ENCODE measurements at regions not wholly inside any gene's neighbourhood (a gene's known extent, or its start where the extent isn't known, plus 50 kb on each side); places are given as distances from the start of the nearest gene placed in this dataset.

DNA sequence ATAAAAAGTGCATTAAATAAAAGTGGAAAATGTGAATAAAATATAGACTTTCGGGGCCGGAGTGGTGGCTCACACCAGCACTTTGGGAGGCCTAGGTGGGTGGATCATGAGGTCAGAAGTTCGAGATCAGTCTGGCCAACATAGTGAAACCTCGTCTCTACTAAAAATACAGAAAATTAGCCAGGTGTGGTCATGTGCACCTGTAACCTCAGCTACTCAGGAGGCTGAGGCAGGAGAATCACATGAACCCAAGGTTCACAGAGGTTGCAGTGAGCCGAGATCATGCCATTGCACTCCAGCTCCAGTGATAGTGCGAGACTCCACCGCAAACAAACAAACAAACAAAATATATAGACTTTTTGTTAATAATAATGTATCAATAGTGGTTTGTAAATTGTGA is 293.6 kb upstream of the TRAM1L1 start:
- H3K27ac ChIP-seq, result no peak overlapping the region
- DNase-seq, result no peak
- no peak overlapping the region for H3K4me3 ChIP-seq
- no peaks in the 10 kb centered on the region for H3K9me3 ChIP-seq
- no peaks in the 10 kb centered on the region for H3K36me3 ChIP-seq
- H3K4me1 ChIP-seq, result no peaks in the 10 kb centered on the region
- no peaks in the 10 kb centered on the region for H3K27me3 ChIP-seq
- TF ChIP-seq, protein P1, sequence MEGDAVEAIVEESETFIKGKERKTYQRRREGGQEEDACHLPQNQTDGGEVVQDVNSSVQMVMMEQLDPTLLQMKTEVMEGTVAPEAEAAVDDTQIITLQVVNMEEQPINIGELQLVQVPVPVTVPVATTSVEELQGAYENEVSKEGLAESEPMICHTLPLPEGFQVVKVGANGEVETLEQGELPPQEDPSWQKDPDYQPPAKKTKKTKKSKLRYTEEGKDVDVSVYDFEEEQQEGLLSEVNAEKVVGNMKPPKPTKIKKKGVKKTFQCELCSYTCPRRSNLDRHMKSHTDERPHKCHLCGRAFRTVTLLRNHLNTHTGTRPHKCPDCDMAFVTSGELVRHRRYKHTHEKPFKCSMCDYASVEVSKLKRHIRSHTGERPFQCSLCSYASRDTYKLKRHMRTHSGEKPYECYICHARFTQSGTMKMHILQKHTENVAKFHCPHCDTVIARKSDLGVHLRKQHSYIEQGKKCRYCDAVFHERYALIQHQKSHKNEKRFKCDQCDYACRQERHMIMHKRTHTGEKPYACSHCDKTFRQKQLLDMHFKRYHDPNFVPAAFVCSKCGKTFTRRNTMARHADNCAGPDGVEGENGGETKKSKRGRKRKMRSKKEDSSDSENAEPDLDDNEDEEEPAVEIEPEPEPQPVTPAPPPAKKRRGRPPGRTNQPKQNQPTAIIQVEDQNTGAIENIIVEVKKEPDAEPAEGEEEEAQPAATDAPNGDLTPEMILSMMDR (IDR thresholded peaks at IDR 0.05), result no peak
- no peak for TF ChIP-seq POLR2A (IDR thresholded peaks at IDR 0.05)

DNA sequence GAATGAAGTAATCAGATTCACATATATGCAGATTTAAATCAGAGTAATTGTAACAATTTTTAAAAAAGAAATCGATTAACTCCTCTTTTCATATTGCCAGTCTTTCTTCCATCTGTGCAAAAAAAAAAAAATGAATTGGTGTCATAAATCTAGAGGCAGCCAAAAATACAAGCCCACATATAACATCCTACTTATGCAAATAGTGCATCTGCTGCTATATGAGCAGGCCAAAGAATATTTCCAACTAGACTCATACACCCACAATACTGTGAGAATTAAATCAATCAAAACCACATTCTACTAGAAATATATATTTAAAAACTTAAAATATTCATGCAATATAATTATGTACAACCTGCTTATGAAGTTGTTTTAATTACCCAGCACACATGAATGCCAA is 298.1 kb upstream of the TRAM1L1 start:
- H3K36me3 ChIP-seq, result no peaks in the 10 kb centered on the region
- TF ChIP-seq POLR2A (IDR thresholded peaks at IDR 0.05), result no peak
- TF ChIP-seq, protein P1 (IDR thresholded peaks at IDR 0.05), result no peak
- no peak overlapping the region for H3K4me3 ChIP-seq
- no peaks in the 10 kb centered on the region for H3K27me3 ChIP-seq
- no peak for DNase-seq
- no peaks in the 10 kb centered on the region for H3K9me3 ChIP-seq
- H3K4me1 ChIP-seq, result no peaks in the 10 kb centered on the region
- H3K27ac ChIP-seq, result no peak overlapping the region

DNA sequence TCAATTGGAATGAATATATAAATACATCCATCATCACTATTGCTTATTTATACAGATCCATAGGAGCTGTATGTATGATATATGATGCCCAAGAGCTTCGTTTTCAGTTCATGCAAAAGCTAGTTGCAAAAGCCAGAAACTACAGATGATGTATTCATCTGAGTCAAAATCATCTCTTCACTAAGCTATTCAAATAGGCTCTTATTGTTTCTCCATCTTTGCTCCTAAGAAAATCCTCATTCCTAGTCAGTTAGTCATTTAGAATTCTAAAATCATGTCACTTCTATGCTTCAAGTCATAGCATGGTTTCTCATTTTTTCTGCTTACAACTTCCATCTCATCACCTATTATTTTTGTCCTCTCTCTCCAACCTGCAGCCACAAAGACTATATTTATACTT is 300.1 kb upstream of the TRAM1L1 start:
- Histone ChIP-seq H3K36me3 (no peaks in the 10 kb centered on the region), H3K4me3 (no peak overlapping the region), H3K9me3 (no peaks in the 10 kb centered on the region), H3K27me3 (no peaks in the 10 kb centered on the region), H3K27ac (no peak overlapping the region), H3K4me1 (no peaks in the 10 kb centered on the region)
- no peak for DNase-seq
- TF ChIP-seq, protein P1 (IDR thresholded peaks at IDR 0.05), result no peak
- no peak for TF ChIP-seq POLR2A (IDR thresholded peaks at IDR 0.05)

DNA sequence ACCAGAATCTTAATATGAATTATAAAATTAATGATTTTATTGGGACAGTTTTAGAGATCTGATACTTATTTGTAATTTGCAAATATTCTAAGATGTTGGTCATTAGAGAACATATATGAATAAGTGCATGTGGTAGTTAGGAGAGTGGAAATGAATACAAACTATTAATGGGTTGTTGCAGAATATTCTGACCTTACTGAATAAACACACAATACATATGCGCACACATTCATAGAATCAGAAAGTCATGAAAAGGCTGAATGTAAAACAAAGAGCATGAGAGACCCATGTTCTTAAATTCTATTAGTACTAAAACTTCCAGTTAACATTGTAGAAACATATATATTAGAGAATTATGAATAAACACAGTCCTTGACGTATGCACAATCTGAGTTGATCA is 301.7 kb upstream of the TRAM1L1 start:
- H3K27ac ChIP-seq, result no peak overlapping the region
- H3K4me3 ChIP-seq, result no peak overlapping the region
- no peaks in the 10 kb centered on the region for H3K36me3 ChIP-seq
- no peak for DNase-seq
- no peaks in the 10 kb centered on the region for H3K27me3 ChIP-seq
- no peaks in the 10 kb centered on the region for H3K4me1 ChIP-seq
- no peaks in the 10 kb centered on the region for H3K9me3 ChIP-seq
- no peak for TF ChIP-seq POLR2A (IDR thresholded peaks at IDR 0.05)
- TF ChIP-seq, protein P1 (IDR thresholded peaks at IDR 0.05), result no peak

DNA sequence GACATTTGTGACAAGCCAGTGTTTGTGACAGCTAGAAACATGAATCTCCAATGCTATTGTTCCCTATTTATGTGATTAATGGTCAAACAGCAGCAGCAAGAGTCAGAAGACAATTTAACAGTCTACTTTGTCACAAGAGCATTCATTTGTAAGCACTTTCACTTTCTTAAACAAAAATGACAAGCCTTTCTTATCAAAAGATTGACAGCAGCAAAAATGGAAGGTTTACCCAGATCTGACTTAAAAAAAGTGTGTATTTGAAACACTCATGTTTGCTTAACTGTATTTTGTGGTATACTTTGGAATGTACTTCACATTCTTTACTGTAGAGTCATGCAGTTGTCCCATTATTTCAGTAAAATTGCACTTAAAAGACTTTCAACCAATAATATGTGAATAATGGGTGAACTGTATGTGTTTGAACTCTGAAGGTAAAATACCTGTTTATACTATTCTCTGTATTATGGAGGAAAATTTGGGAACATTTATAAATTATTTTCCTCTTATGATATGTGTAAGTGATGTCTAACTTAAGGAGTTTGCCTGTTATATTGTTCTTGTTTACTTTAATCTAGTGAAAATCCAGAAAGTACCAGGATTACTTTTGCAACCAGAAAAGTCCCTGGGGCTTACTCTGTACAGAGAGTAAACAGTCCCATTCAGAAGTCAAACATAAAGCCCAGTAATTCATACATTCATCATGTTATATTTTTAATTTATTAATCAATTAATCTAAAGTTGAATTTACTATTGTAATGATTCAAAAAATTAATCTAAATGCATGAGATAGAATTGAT is 314.9 kb upstream of the TRAM1L1 start:
- Histone ChIP-seq H3K4me1 (no peaks in the 10 kb centered on the region), H3K9me3 (no peaks in the 10 kb centered on the region), H3K27me3 (no peaks in the 10 kb centered on the region), H3K27ac (no peak overlapping the region), H3K36me3 (no peaks in the 10 kb centered on the region), H3K4me3 (no peak overlapping the region)
- no peak for TF ChIP-seq POLR2A (IDR thresholded peaks at IDR 0.05)
- TF ChIP-seq, protein P1 (IDR thresholded peaks at IDR 0.05), result no peak
- no peak for DNase-seq

Measured in Peyer's patch (tissue), 4 donors.